ENCODE measurements at regions not wholly inside any gene's neighbourhood (a gene's known extent, or its start where the extent isn't known, plus 50 kb on each side); places are given as distances from the start of the nearest gene placed in this dataset.

- DNase-seq (ENCODE audit: low read depth): no peak
- no peak overlapping the region for H3K4me3 ChIP-seq (replicated peaks; ENCODE audit: low read depth, low read length)
- no peak for TF ChIP-seq CTCF (IDR thresholded peaks at IDR 0.05; ENCODE audit: low read length, missing control alignments)
Measured at GRCh38 chr15:31255732-31256377, 70.8 kb upstream of the KLF13 start.

- H3K4me3 ChIP-seq (replicated peaks; ENCODE audit: low read depth, low read length): no peak overlapping the region
- no peak for TF ChIP-seq CTCF (IDR thresholded peaks at IDR 0.05; ENCODE audit: low read length, missing control alignments)
- no peak for DNase-seq (ENCODE audit: low read depth)
Measured at GRCh38 chr15:31256378-31257265, 70.0 kb upstream of the KLF13 start.

GRCh38 chr15:31257286-31257685 lies 69.3 kb upstream of the KLF13 start:
- H3K4me3 ChIP-seq (replicated peaks; ENCODE audit: low read depth, low read length): no peak overlapping the region
- TF ChIP-seq CTCF (IDR thresholded peaks at IDR 0.05; ENCODE audit: low read length, missing control alignments): no peak
- DNase-seq (ENCODE audit: low read depth): no peak

- H3K4me3 ChIP-seq (replicated peaks; ENCODE audit: low read depth, low read length): no peak overlapping the region
- no peak for TF ChIP-seq CTCF (IDR thresholded peaks at IDR 0.05; ENCODE audit: low read length, missing control alignments)
- no peak for DNase-seq (ENCODE audit: low read depth)
Measured at GRCh38 chr15:31258260-31258659, 68.4 kb upstream of the KLF13 start.

- no peak for TF ChIP-seq CTCF (IDR thresholded peaks at IDR 0.05; ENCODE audit: low read length, missing control alignments)
- no peak overlapping the region for H3K4me3 ChIP-seq (replicated peaks; ENCODE audit: low read depth, low read length)
- no peak for DNase-seq (ENCODE audit: low read depth)
Measured at GRCh38 chr15:31259562-31260252, 66.9 kb upstream of the KLF13 start.

GRCh38 chr15:31260646-31261265 lies 65.9 kb upstream of the KLF13 start:
- TF ChIP-seq CTCF (IDR thresholded peaks at IDR 0.05; ENCODE audit: low read length, missing control alignments): no peak

More at GRCh38 chr15:31260646-31261265, 65.9 kb upstream of the KLF13 start:
- no peak overlapping the region for H3K4me3 ChIP-seq (replicated peaks; ENCODE audit: low read depth, low read length)
- DNase-seq (ENCODE audit: low read depth): no peak

Data from fibroblast of pulmonary artery (primary cell).